22Rv1 (cell line): ENCODE measurements at regions not wholly inside any gene's neighbourhood (a gene's known extent, or its start where the extent isn't known, plus 50 kb on each side); places are given as distances from the start of the nearest gene placed in this dataset.

ENCODE experiments used
- H3K27ac ChIP-seq: fragments of 450-650 bp; 2 replicates; pipeline ENCODE4 v1.5.1; 2017
- CTCF ChIP-seq: fragments of 450-650 bp; IDR thresholded peaks from 2 replicates; pipeline ENCODE4 v1.5.1; 2017; ENCODE audit warnings: mild to moderate bottlenecking
- ZFX ChIP-seq: fragments of 450-650 bp; IDR thresholded peaks from 2 replicates; pipeline ENCODE4 v1.6.1; 2017; ENCODE audit warnings: antibody characterized with exemption, borderline replicate concordance

GRCh38 chr9:25255216-25255615, 423.0 kb downstream of the TUSC1 start:
- no peak for TF ChIP-seq CTCF
- no peak overlapping the region for H3K27ac ChIP-seq

GRCh38 chr9:25254051-25254450, 424.2 kb downstream of the TUSC1 start:
- no peak overlapping the region for H3K27ac ChIP-seq
- TF ChIP-seq ZFX (no peak), CTCF (no peak)

- TF ChIP-seq ZFX (no peak), CTCF (no peak)
- no peak overlapping the region for H3K27ac ChIP-seq
These were observed 436.8 kb downstream of the TUSC1 start for GRCh38 chr9:25241421-25241820.

- TF ChIP-seq CTCF (no peak), ZFX (no peak)
- H3K27ac ChIP-seq: no peak overlapping the region
These were observed 451.1 kb downstream of the TUSC1 start for GRCh38 chr9:25226901-25227686.

GRCh38 chr9:25225938-25226760, 452.1 kb downstream of the TUSC1 start:
- TF ChIP-seq ZFX (no peak), CTCF (no peak)
- no peak overlapping the region for H3K27ac ChIP-seq

GRCh38 chr9:25224996-25225395, 453.2 kb downstream of the TUSC1 start:
- no peak overlapping the region for H3K27ac ChIP-seq
- TF ChIP-seq ZFX (no peak), CTCF (no peak)

GRCh38 chr9:25224309-25224708, 453.9 kb downstream of the TUSC1 start:
- H3K27ac ChIP-seq: no peak overlapping the region
- TF ChIP-seq ZFX (no peak), CTCF (no peak)
